SU-DHL-6 (cell line): ENCODE measurements at regions not wholly inside any gene's neighbourhood (a gene's known extent, or its start where the extent isn't known, plus 50 kb on each side); places are given as distances from the start of the nearest gene placed in this dataset.

ENCODE experiments used
- H2AFZ ChIP-seq: fragments of 200-600 bp; sonication (generic); 2 replicates; pipeline ENCODE4 v1.6.1; 2014; ENCODE audit warnings: low read depth, mild to moderate bottlenecking, moderate library complexity, mixed read lengths, antibody characterized with exemption, low read length; ENCODE audit not compliant: severe bottlenecking
- H3F3A ChIP-seq: fragments of 200-600 bp; shearing (Covaris generic); 2 replicates; pipeline ENCODE4 v1.6.0; 2016; ENCODE audit warnings: antibody characterized with exemption, mild to moderate bottlenecking; ENCODE audit not compliant: insufficient read depth
- H3K27ac ChIP-seq: fragments of 200-600 bp; sonication (generic); 2 replicates; pipeline ENCODE4 v1.5.1; 2016; ENCODE audit warnings: low read depth, mild to moderate bottlenecking, low read length, moderate library complexity, mixed read lengths
- H3K27me3 ChIP-seq: fragments of 200-600 bp; sonication (generic), shearing (Covaris generic); 2 replicates; pipeline ENCODE4 v1.6.0; 2014; ENCODE audit warnings: mild to moderate bottlenecking, low read length
- H3K36me3 ChIP-seq: fragments of 200-600 bp; sonication (generic); 2 replicates; pipeline ENCODE4 v1.6.1; 2014; ENCODE audit warnings: mild to moderate bottlenecking, low read length, mixed read lengths
- H3K4me2 ChIP-seq: fragments of 300-600, 200-600 bp; shearing (Covaris generic), sonication (generic); 2 replicates; pipeline ENCODE4 v1.6.0; 2014; ENCODE audit warnings: low read length, low read depth, mild to moderate bottlenecking; ENCODE audit not compliant: poor library complexity, severe bottlenecking
- H3K4me3 ChIP-seq: fragments of 200-600 bp; sonication (generic); 2 replicates; pipeline ENCODE4 v1.5.1; 2014; ENCODE audit warnings: antibody characterized with exemption, low read length, mild to moderate bottlenecking, mixed read lengths; ENCODE audit not compliant: insufficient read depth, poor library complexity, severe bottlenecking
- H3K79me2 ChIP-seq: fragments of 200-600 bp; sonication (generic); 2 replicates; pipeline ENCODE4 v1.6.1; 2014; ENCODE audit warnings: mild to moderate bottlenecking, low read length, moderate library complexity; ENCODE audit not compliant: insufficient read depth
- H3K9ac ChIP-seq: fragments of 200-600 bp; sonication (generic); 2 replicates; pipeline ENCODE4 v1.7.0; 2014; ENCODE audit warnings: mild to moderate bottlenecking, low read length
- H3K9me2 ChIP-seq: fragments of 200-600 bp; sonication (generic); replicated peaks from 2 replicates; pipeline ENCODE4 v1.6.1; 2014; ENCODE audit warnings: low read length; ENCODE audit not compliant: insufficient read depth
- H3K9me3 ChIP-seq: fragments of 200-600 bp; sonication (generic); 2 replicates; pipeline ENCODE4 v1.6.1; 2014; ENCODE audit warnings: low read length, mixed read lengths; ENCODE audit not compliant: insufficient read depth
- H4K20me1 ChIP-seq: fragments of 200-600 bp; sonication (generic); 2 replicates; pipeline ENCODE4 v1.6.1; 2014; ENCODE audit warnings: low read depth, mild to moderate bottlenecking, antibody characterized with exemption, low read length, moderate library complexity, mixed read lengths
- CTCF ChIP-seq: fragments of 200-600 bp; sonication (generic); IDR thresholded peaks from one replicate; pipeline ENCODE4 v1.5.1; 2017; ENCODE audit warnings: antibody characterized with exemption, mild to moderate bottlenecking, low read length, moderate library complexity; ENCODE audit not compliant: insufficient read depth, poor library complexity, severe bottlenecking
- EZH2phosphoT487 ChIP-seq: fragments of 200-600 bp; sonication (generic), shearing (Covaris generic); conservative IDR thresholded peaks from 2 replicates; pipeline ENCODE4 v1.6.1; 2018; ENCODE audit warnings: mild to moderate bottlenecking, antibody characterized with exemption, low read length, moderate library complexity, mixed read lengths

GRCh38 chr16:87178977-87179376 is 138.2 kb downstream of the C16orf95 start:
- H3K4me3 ChIP-seq, result no peak overlapping the region
- H3K9ac ChIP-seq, result no peak overlapping the region
- no peak overlapping the region for H3K4me2 ChIP-seq
- H3K27ac ChIP-seq, result no peak overlapping the region
- no peaks in the 10 kb centered on the region for H3K79me2 ChIP-seq
- TF ChIP-seq EZH2phosphoT487 (no peak), CTCF (no peak)
- H3F3A ChIP-seq, result no peaks in the 10 kb centered on the region
- no peaks in the 10 kb centered on the region for H3K9me3 ChIP-seq
- no peaks in the 10 kb centered on the region for H3K27me3 ChIP-seq
- no peak overlapping the region for H2AFZ ChIP-seq
- no peaks in the 10 kb centered on the region for H3K9me2 ChIP-seq
- no peaks in the 10 kb centered on the region for H4K20me1 ChIP-seq
- H3K36me3 ChIP-seq, result no peaks in the 10 kb centered on the region

GRCh38 chr16:87180069-87180468 is 137.1 kb downstream of the C16orf95 start:
- H3F3A ChIP-seq, result no peaks in the 10 kb centered on the region
- no peaks in the 10 kb centered on the region for H3K27me3 ChIP-seq
- no peak overlapping the region for H3K9ac ChIP-seq
- no peak overlapping the region for H3K4me2 ChIP-seq
- no peaks in the 10 kb centered on the region for H4K20me1 ChIP-seq
- no peaks in the 10 kb centered on the region for H3K36me3 ChIP-seq
- H2AFZ ChIP-seq, result no peak overlapping the region
- TF ChIP-seq CTCF, result no peak
- TF ChIP-seq EZH2phosphoT487, result no peak
- no peaks in the 10 kb centered on the region for H3K9me3 ChIP-seq
- no peak overlapping the region for H3K4me3 ChIP-seq
- H3K27ac ChIP-seq, result no peak overlapping the region
- H3K79me2 ChIP-seq, result no peaks in the 10 kb centered on the region
- no peaks in the 10 kb centered on the region for H3K9me2 ChIP-seq

GRCh38 chr16:87182759-87183158 is 134.4 kb downstream of the C16orf95 start:
- H3K27ac ChIP-seq, result no peak overlapping the region
- H3K79me2 ChIP-seq, result no peaks in the 10 kb centered on the region
- no peak for TF ChIP-seq EZH2phosphoT487
- no peak for TF ChIP-seq CTCF
- H3K9me2 ChIP-seq, result no peaks in the 10 kb centered on the region
- H3K9me3 ChIP-seq, result peaks cover 9% of the 10 kb centered on the region; the same call in 1 of the 2 replicates
- H3K9ac ChIP-seq, result no peak overlapping the region
- no peak overlapping the region for H2AFZ ChIP-seq
- no peaks in the 10 kb centered on the region for H3K36me3 ChIP-seq
- no peaks in the 10 kb centered on the region for H4K20me1 ChIP-seq
- no peak overlapping the region for H3K4me3 ChIP-seq
- no peaks in the 10 kb centered on the region for H3K27me3 ChIP-seq
- H3K4me2 ChIP-seq, result no peak overlapping the region
- no peaks in the 10 kb centered on the region for H3F3A ChIP-seq
